ENCODE measurements at regions not wholly inside any gene's neighbourhood (a gene's known extent, or its start where the extent isn't known, plus 50 kb on each side); places are given as distances from the start of the nearest gene placed in this dataset.

- Histone ChIP-seq H3K27me3 (replicated peaks in 1 of 4; ENCODE audit: control insufficient read depth in 3 of 4, extremely low read depth in 1 of 4, insufficient read depth in 3 of 4, low read length in 3 of 4) (no peaks in the 10 kb centered on the region), H3K79me2 (ENCODE audit: control insufficient read depth in 1 of 2, insufficient read depth in 2 of 2, low read length in 2 of 2) (no peaks in the 10 kb centered on the region), H3K9ac (replicated peaks in 1 of 4; ENCODE audit: extremely low read depth in 1 of 4, low read depth in 3 of 4, low read length in 3 of 4) (no peak overlapping the region), H3K4me3 (ENCODE audit: extremely low read depth in 1 of 4, insufficient read depth in 2 of 4, low read depth in 3 of 4, low read length in 4 of 4) (no peak overlapping the region), H3K18ac (ENCODE audit: extremely low read depth, low read length) (no peak overlapping the region), H2AK5ac (ENCODE audit: low read depth, low read length) (no peak overlapping the region), H3K4ac (replicated peaks; ENCODE audit: insufficient read length, low read depth, low read length) (no peak overlapping the region), H3K36me3 (ENCODE audit: control insufficient read depth in 2 of 4, insufficient read depth in 4 of 4, low read length in 3 of 4) (no peaks in the 10 kb centered on the region), H3K9me3 (ENCODE audit: insufficient read depth in 2 of 2, low read depth in 1 of 2, low read length in 1 of 2) (no peaks in the 10 kb centered on the region), H3K14ac (ENCODE audit: insufficient read length) (no peak overlapping the region), H2BK20ac (ENCODE audit: low read length) (no peak overlapping the region), H2BK12ac (ENCODE audit: low read depth, low read length) (no peak overlapping the region), H4K91ac (replicated peaks; ENCODE audit: insufficient read length, low read length) (no peak overlapping the region), H4K20me1 (replicated peaks in 1 of 2; ENCODE audit: control insufficient read depth in 1 of 2, insufficient read depth in 2 of 2, low read length in 2 of 2) (no peaks in the 10 kb centered on the region), H4K5ac (ENCODE audit: insufficient read length, low read depth, low read length) (no peak overlapping the region), H3K79me1 (ENCODE audit: low read depth, low read length) (no peaks in the 10 kb centered on the region), H3K56ac (replicated peaks; ENCODE audit: insufficient read length, low read depth, low read length) (no peak overlapping the region), H3K27ac (ENCODE audit: low read depth, low read length) (no peak overlapping the region), H3K4me2 (ENCODE audit: insufficient read depth in 1 of 2, low read depth in 2 of 2, low read length in 2 of 2) (no peak overlapping the region), H3K4me1 (replicated peaks in 1 of 4; ENCODE audit: control insufficient read depth in 3 of 4, insufficient read depth in 4 of 4, low read length in 3 of 4) (peaks cover 0 to 2% (median under 1%) of the 10 kb centered on the region in 4 experiments; a peak in 2 of 7 replicates), H2BK5ac (ENCODE audit: low read depth, low read length) (no peak overlapping the region), H2BK15ac (ENCODE audit: low read length) (no peak overlapping the region), H2BK120ac (replicated peaks; ENCODE audit: low read depth, low read length) (no peak overlapping the region), H3K23ac (ENCODE audit: insufficient read length) (no peak overlapping the region), H3K23me2 (ENCODE audit: low read depth, low read length) (no peaks in the 10 kb centered on the region), H4K8ac (ENCODE audit: extremely low read depth, insufficient read depth, low read length) (no peak overlapping the region), H2AFZ (ENCODE audit: low read length) (no peak overlapping the region)
- no peak for FAIRE-seq
- POLR2A ChIA-PET (ENCODE audit: partially characterized antibody): no interaction called here
- DNase-seq (ENCODE audit: low read depth in 1 of 2, low spot score in 2 of 2): no peak
- TF ChIP-seq CBX8 (IDR thresholded peaks at IDR 0.05; ENCODE audit: borderline replicate concordance, low read depth, low read length) (no peak), BCL11A (IDR thresholded peaks at IDR 0.05; ENCODE audit: low read depth in 2 of 2, low read length in 2 of 2) (no peak), CHD1 (IDR thresholded peaks at IDR 0.05; ENCODE audit: low read depth, low read length) (no peak)
- CTCF ChIA-PET (ENCODE audit: partially characterized antibody): no interaction called here
Observed at GRCh38 chr16:65740711-65741110, 618.8 kb upstream of the CDH11 start.

Measured in H1 (cell line).